K562 (cell line): ENCODE measurements at regions not wholly inside any gene's neighbourhood (a gene's known extent, or its start where the extent isn't known, plus 50 kb on each side); places are given as distances from the start of the nearest gene placed in this dataset.

Experiments used
- BCLAF1 ChIP-seq, 2 experiments: fragments of 450-650 bp in 1 of 2; IDR thresholded peaks; 2 replicates each; pipeline ENCODE4 v1.6.1; 2011 to 2017; ENCODE audit warnings: low read depth in 2 of 2, antibody characterized with exemption in 1 of 2, borderline replicate concordance in 1 of 2, low read length in 1 of 2, mild to moderate bottlenecking in 1 of 2, mixed read lengths in 1 of 2; ENCODE audit not compliant: control insufficient read depth in 1 of 2
- ETV5 ChIP-seq: sonication (generic); formaldehyde crosslinking; IDR thresholded peaks from 2 replicates; pipeline ENCODE4 v1.4.0; 2020; ENCODE audit warnings: low read depth, mild to moderate bottlenecking, missing genetic modification reagents
- GABPA ChIP-seq: fragments of 200-800 bp; sonication (Bioruptor generic); conservative IDR thresholded peaks from 2 replicates; pipeline ENCODE4 v1.6.1; 2016; ENCODE audit warnings: low read depth, missing genetic modification characterization, missing compliant biosample characterization
- HES1 ChIP-seq: fragments of 450-650 bp; IDR thresholded peaks from 2 replicates; pipeline ENCODE4 v1.6.1; 2016; ENCODE audit warnings: low read depth, mild to moderate bottlenecking, moderate library complexity
- L3MBTL2 ChIP-seq: fragments of 450-650 bp; IDR thresholded peaks from 2 replicates; pipeline ENCODE4 v1.6.1; 2016; ENCODE audit warnings: mild to moderate bottlenecking, moderate library complexity
- NCOA2 ChIP-seq, 2 experiments: fragments of 450-650 bp; IDR thresholded peaks; 2 replicates each; pipeline ENCODE4 v1.6.1; 2018; ENCODE audit warnings: mild to moderate bottlenecking in 2 of 2, moderate library complexity in 1 of 2; ENCODE audit not compliant: partially characterized antibody in 2 of 2
- NFE2 ChIP-seq: IDR thresholded peaks from 2 replicates; pipeline ENCODE4 v1.6.1; 2014; ENCODE audit warnings: antibody characterized with exemption, low read depth
- NR2C1 ChIP-seq, 2 experiments: fragments of 450-650 bp; IDR thresholded peaks; 2 replicates each; pipeline ENCODE4 v1.6.1; 2017; ENCODE audit warnings: mild to moderate bottlenecking in 2 of 2, antibody characterized with exemption in 1 of 2, inconsistent platforms in 1 of 2, missing compliant biosample characterization in 1 of 2, missing genetic modification characterization in 1 of 2
- OTX1 ChIP-seq: fragments of 450-650 bp; formaldehyde crosslinking; IDR thresholded peaks from 2 replicates; pipeline ENCODE4 v1.4.0; 2022; ENCODE audit warnings: mild to moderate bottlenecking
- PCBP2 ChIP-seq: fragments of 200-400 bp; formaldehyde crosslinking; IDR thresholded peaks from 2 replicates; pipeline ENCODE4 v1.6.1; 2018; ENCODE audit warnings: low read length, low read depth, mild to moderate bottlenecking, moderate library complexity; ENCODE audit not compliant: poor library complexity, severe bottlenecking
- PHF8 ChIP-seq: fragments of 200-600 bp; sonication (generic); IDR thresholded peaks from 2 replicates; pipeline ENCODE4 v1.6.1; 2012; ENCODE audit warnings: mixed run types, mild to moderate bottlenecking, inconsistent platforms, low read length, moderate library complexity, borderline replicate concordance
- PREB ChIP-seq: sonication (generic); formaldehyde crosslinking; IDR thresholded peaks from 2 replicates; pipeline ENCODE4 v1.8.1; 2023; ENCODE audit warnings: mild to moderate bottlenecking, missing genetic modification reagents
- RCOR1 ChIP-seq, 2 experiments: IDR thresholded peaks; 2 replicates each; pipeline ENCODE4 v1.6.1; 2012; ENCODE audit warnings: low read depth in 2 of 2, low read length in 2 of 2, borderline replicate concordance in 1 of 2, improper control_type of control experiment in 1 of 2
- SNRNP70 ChIP-seq: fragments of 200-400 bp; formaldehyde crosslinking; optimal IDR thresholded peaks from 2 replicates; pipeline ENCODE3; 2017; ENCODE audit warnings: low read depth, low read length
- SRSF3 ChIP-seq: fragments of 200-400 bp; formaldehyde crosslinking; IDR thresholded peaks from 2 replicates; pipeline ENCODE4 v1.6.1; 2016; ENCODE audit warnings: mild to moderate bottlenecking, low read length, moderate library complexity; ENCODE audit not compliant: insufficient read depth
- TCF3 ChIP-seq: sonication (generic); formaldehyde crosslinking; IDR thresholded peaks from 2 replicates; pipeline ENCODE4 v1.4.0; 2020; ENCODE audit warnings: mild to moderate bottlenecking, missing genetic modification reagents
- TSC22D4 ChIP-seq: fragments of 450-650 bp; IDR thresholded peaks from 2 replicates; pipeline ENCODE4 v1.6.1; 2016; ENCODE audit warnings: missing genetic modification characterization, missing biosample characterization, control low read depth
- ZBTB26 ChIP-seq: fragments of 450-650 bp; formaldehyde crosslinking; IDR thresholded peaks from 2 replicates; pipeline ENCODE4 v1.4.0; 2022; ENCODE audit warnings: missing genetic modification characterization
- ZNF444 ChIP-seq: fragments of 250-450 bp; sonication (Bioruptor Pico); IDR thresholded peaks from 2 replicates; pipeline ENCODE4 v1.4.0; 2020; ENCODE audit warnings: mild to moderate bottlenecking, moderate library complexity
- ZNF507 ChIP-seq: conservative IDR thresholded peaks from 2 replicates; pipeline ENCODE4 v1.6.1; 2017; ENCODE audit warnings: missing genetic modification characterization, missing compliant biosample characterization
- ZNF830 ChIP-seq: fragments of 250-450 bp; sonication (Bioruptor Pico); IDR thresholded peaks from 2 replicates; pipeline ENCODE4 v1.5.0; 2021; ENCODE audit warnings: mild to moderate bottlenecking

DNA sequence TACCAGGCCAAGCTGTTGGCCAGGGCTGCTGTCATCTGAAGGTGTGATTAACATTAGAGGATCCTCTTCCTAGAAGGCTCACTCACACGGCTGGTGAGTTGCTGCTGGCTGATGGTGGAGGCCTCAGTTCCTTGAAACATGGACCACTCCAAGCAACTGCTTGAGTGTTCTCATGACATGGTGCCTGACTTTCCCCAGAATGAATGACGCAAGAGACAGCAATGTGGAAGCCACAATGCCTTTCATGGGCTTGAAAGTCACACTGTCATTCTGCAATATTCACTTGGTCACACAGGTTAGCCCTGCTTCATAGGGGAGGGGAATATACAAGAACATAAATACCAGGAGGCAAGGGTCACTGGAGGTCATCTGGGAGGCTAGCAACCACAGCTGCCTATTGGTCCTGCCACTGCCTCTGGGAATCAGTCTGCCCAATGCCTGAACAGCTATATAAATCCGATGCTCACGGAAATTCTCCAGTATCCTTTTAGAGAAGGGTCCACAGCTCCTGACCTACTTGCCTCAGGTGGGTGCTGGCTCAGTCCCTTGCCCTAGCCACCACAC is 97.1 kb upstream of the MAML3 start (continued):
- TF ChIP-seq BCLAF1 (IDR thresholded peaks at IDR 0.05; ENCODE audit: borderline replicate concordance in 1 of 2, control insufficient read depth in 1 of 2, low read depth in 2 of 2, low read length in 1 of 2) (no peak), ZNF507 (tag) (no peak), SRSF3 (no peak), ETV5 (CRISPR knock-in tag) (no peak), PCBP2 (no peak), L3MBTL2 (peak; percentile 51), OTX1 (CRISPR knock-in tag) (no peak), PREB (no peak), TSC22D4 (tag) (no peak), PHF8 (no peak), NFE2 (no peak), HES1 (no peak), TCF3 (CRISPR knock-in tag) (no peak), ZNF444 (CRISPR knock-in tag) (no peak), GABPA (tag) (no peak; the same call in 1 of the 2 replicates), RCOR1 (IDR thresholded peaks at IDR 0.05; ENCODE audit: borderline replicate concordance in 1 of 2, low read depth in 2 of 2, low read length in 2 of 2) (no peak), NR2C1 (IDR thresholded peaks at IDR 0.05) (no peak), NR2C1 (tag; IDR thresholded peaks at IDR 0.05) (peak; percentile 33), NCOA2 (IDR thresholded peaks at IDR 0.05; ENCODE audit: partially characterized antibody in 2 of 2) (no peak), SNRNP70 (no peak), ZBTB26 (CRISPR knock-in tag) (no peak), ZNF830 (CRISPR knock-in tag) (no peak)
